GM19099 (cell line): ENCODE measurements at regions not wholly inside any gene's neighbourhood (a gene's known extent, or its start where the extent isn't known, plus 50 kb on each side); places are given as distances from the start of the nearest gene placed in this dataset.

Experiments used
- POLR2A ChIP-seq: IDR thresholded peaks from 3 replicates; pipeline ENCODE4 v1.6.1; 2011; ENCODE audit warnings: low read depth; ENCODE audit not compliant: insufficient read length; ENCODE audit errors: extremely low read depth

GRCh38 chr17:36825951-36826350 lies 111.3 kb upstream of the LHX1 start:
- no peak for TF ChIP-seq POLR2A

GRCh38 chr17:36827081-36827480 lies 110.2 kb upstream of the LHX1 start:
- TF ChIP-seq POLR2A: no peak

DNA sequence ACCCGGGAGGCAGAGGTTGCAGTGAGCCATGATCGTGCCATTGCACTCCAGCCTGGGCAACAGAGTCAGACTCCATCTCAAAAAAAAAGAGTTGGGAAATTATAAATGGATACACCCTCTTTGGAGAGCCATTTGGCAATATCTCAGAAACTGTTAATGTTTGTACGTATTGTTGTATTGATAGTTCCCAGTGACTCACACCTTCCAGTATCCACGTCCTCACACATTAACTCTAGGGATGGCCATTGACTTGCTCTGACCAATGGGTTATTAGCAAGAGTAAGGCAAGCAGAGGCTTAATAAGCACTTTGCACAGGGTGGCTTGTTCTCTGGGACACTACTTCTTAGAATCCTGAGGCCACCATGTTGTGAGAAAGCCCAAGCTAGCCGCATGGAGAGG lies 107.6 kb upstream of the LHX1 start:
- no peak for TF ChIP-seq POLR2A

DNA sequence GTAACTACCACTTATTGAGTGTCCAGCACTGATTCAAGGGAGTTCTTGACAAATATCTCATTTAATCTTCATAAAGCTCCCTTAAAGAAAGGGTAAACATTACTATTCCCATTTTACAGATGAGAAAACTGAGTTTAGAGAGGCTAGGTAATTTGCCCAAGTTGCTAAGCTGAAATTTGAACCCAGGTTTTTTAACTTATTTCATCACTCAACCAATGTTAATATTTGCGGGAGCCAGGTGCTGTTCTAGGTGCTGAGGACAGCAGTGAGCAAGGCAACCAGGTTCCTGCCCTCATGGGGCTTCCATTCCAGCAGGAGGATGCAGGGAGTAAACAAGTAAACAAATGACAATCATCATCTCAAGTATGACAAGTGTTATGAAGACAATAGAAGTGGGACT lies 104.0 kb upstream of the LHX1 start:
- TF ChIP-seq POLR2A: no peak

DNA sequence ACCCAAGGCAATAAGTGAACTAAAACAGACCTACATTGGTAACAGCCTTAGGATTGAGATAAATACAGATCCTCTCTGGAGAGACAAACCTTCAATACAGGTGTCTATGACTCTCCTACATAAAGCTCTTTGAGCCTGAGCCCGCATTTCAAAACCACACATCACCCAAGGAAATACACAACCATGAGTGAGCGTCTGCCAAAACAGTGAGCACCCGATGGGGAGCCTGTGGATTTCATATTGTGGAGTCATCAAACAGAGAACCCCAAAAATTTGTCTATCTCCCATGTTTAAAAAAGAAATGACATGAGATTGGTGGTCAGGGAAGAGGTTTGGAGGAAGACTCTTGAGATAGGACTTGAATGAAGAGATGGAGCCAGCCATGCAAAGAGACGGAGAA lies 102.2 kb upstream of the LHX1 start:
- no peak for TF ChIP-seq POLR2A

DNA sequence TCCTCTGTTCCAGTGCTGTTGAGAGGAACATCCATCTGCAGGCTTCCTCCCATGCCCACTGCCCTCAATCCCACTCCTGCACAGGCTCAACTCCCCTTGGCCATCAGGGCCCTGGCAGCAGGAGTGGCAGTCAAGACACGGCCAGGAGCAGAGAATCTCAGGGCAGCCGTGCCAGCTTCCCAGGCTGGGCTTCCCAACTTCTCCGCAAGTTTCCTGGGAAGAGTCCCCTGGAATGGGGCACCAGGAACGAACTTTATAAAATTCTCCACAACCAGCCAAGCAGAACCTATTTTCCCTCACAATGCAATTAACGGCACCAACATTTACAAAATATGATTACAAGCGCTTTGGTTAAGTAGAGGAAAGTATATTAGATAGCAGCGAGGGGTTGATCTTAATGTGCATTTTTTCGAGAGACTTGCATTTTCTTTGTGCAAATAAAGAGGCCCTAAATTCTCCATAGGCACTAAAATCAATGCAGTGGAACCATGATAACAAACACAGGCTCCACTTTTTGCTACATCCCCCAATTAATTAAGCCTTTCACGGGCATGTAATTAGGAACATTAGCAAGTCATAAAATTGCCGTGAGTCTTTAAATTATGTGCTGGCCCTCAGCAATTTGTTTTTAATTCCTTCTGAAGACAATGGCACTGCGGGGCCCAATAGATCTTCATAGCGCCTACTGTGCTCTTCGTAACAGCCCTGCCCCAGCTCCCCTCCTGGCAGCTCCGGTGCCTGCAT lies 99.9 kb upstream of the LHX1 start:
- TF ChIP-seq POLR2A: no peak

- TF ChIP-seq POLR2A: no peak
Observed at GRCh38 chr17:36837939-36838272, 99.4 kb upstream of the LHX1 start.

- TF ChIP-seq POLR2A: no peak
Observed at GRCh38 chr17:36839256-36839655, 98.0 kb upstream of the LHX1 start.

DNA sequence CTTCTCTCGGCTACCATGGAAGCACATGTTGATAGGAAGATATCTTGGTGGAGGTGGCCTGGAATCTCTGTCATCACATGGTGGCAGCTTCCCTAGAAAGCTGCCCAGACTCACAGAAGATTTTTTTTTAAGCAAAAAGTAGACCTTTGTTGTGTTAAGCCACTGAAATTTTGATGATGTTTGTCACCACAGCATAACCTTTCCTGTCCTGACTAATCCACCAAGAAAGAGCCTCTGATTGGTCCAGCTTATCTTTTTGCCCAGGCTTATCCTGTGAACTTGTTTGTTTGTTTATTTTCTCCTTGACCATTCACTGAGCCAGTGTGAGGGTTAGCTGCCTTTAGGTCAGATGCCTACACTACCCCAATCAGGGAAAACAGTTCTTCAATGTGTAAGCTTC lies 96.5 kb upstream of the LHX1 start:
- no peak for TF ChIP-seq POLR2A

DNA sequence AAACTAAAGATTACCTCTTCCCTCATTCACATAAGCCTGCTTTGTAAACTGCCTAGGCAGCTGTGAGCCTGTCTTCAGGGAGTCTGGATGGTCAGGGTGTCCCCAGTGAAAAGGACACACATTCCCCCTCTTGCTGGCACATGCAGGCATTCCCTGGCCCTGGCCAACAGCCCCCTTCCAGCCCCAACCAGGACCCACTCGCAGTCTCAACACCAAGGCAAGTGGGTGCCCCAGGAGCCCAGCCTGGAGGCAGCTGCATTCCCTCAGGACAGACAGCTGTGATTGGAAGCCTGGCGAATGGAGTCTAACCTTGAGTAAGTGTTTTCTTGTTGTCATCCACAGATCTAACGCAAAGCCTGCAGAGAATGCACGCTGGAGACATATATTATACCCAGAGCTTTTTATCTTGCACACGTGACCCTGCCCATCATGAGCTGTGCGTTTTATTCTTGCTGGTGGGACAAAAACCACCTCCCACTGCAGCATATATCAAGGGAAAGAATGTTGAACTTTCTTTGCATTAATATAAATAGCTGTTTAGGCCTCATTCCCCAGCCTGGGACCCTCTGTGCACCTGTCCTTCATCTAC lies 95.0 kb upstream of the LHX1 start:
- TF ChIP-seq POLR2A: no peak

DNA sequence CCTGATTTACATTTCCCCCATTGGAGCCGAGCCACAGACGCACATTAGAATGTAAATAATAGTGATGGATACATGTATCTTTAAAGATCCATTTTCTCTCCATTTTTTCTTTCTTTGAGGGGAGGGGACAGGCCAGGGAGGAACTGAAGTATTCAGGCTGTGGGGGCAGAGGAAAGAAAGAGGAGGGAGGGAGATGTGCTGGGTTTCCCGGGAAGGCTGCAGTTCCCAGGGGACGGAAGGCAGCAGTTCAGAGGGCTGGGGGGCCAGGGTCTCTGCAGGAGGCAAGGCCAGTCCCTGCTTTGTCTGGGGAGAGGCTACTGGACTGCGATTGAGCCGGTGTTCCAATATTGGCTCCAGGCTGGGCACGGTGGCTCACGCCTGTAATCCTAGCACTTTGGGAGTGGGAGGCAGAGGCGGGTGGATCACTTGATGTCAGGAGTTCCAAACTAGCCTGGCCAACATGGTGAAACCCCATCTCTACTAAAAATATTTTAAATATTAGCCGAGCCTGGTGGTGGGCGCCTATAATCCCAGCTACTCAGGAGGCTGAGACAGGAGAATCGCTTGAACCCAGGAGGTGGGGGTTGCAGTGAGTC lies 94.2 kb upstream of the LHX1 start:
- TF ChIP-seq POLR2A: no peak

DNA sequence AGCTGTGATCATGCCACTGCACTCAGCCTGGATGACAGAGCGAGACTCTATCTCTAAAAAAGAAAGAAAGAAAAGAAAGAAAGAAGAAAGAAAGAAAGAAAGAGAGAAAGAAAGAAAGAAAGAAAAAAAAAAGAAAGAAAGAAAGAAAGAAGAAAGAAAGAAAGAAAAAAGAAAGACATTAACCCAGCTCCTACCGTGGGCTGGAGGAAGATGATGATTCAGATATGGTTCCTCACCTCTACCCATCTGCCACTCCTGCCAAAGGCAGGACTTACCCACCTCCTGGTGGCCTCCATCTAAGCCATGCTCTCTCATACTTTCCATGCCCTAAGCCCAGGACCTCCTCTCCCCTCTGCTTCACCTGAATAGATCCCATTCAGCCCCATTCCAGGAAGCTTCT lies 93.3 kb upstream of the LHX1 start:
- TF ChIP-seq POLR2A: no peak

DNA sequence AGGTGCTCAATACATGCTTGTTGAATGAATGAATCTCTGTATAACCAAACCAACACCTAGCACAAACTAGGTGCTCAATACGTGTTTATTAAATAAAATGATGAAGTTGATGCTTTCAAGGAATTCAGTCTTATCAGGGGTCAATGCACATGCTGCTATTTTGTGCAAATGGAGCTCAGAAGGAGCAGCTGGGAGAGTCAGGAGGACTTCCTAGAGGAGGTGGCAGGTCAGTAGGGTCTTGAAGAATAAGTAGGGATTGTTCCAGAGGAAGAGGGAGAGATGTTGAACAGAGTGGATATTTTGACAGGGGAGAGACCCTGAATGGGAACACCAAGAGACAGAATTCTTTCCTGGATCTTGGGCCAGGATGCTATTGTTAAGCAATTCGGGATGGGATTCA lies 92.7 kb upstream of the LHX1 start:
- no peak for TF ChIP-seq POLR2A

DNA sequence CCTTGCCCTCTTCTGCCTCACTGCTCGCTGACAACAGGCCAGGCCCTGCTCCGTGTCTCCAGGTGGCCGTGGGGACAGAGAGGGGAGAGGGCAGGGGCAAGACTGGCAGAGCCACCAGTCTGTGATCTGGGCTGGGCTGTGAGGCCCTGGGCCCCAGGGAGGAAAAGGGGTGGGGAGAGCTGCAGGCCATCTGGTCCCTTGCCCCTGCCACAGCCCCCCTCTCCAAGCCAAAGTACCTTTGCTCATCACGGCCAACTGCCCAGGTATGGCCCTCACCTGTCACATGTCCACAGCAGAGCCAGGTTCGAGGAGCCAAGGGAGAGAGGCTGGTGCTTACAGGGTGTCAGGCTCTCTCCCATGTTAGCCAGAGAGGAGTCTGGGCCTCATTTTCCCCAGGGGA lies 91.4 kb upstream of the LHX1 start:
- TF ChIP-seq POLR2A: no peak

GRCh38 chr17:36846410-36847292 lies 90.6 kb upstream of the LHX1 start:
- TF ChIP-seq POLR2A: no peak
